GM23248 (cell line): ENCODE measurements at regions not wholly inside any gene's neighbourhood (a gene's known extent, or its start where the extent isn't known, plus 50 kb on each side); places are given as distances from the start of the nearest gene placed in this dataset.

Experiments used
- DNase-seq: peaks from one replicate; pipeline ENCODE4 v3.0.0-alpha.2; 2015
- H2AFZ ChIP-seq: fragments of 200-600 bp; sonication (generic); 2 replicates; pipeline ENCODE4 v1.6.1; 2016; ENCODE audit warnings: antibody characterized with exemption
- H3F3A ChIP-seq: fragments of 200-600 bp; sonication (generic); 2 replicates; pipeline ENCODE4 v1.6.1; 2016; ENCODE audit warnings: mild to moderate bottlenecking, antibody characterized with exemption, mixed run types; ENCODE audit not compliant: insufficient read depth
- H3K27ac ChIP-seq: fragments of 200-600 bp; sonication (generic); 2 replicates; pipeline ENCODE4 v1.5.1; 2016; ENCODE audit warnings: mild to moderate bottlenecking
- H3K27me3 ChIP-seq: fragments of 200-600 bp; sonication (generic); replicated peaks from 2 replicates; pipeline ENCODE4 v1.6.1; 2016; ENCODE audit warnings: mild to moderate bottlenecking; ENCODE audit not compliant: insufficient read depth
- H3K36me3 ChIP-seq: fragments of 200-600 bp; sonication (generic); 2 replicates; pipeline ENCODE4 v1.6.1; 2016; ENCODE audit warnings: low read depth, mild to moderate bottlenecking
- H3K4me1 ChIP-seq: fragments of 200-600 bp; sonication (generic); 2 replicates; pipeline ENCODE4 v1.6.1; 2016; ENCODE audit warnings: mild to moderate bottlenecking; ENCODE audit not compliant: insufficient read depth
- H3K4me2 ChIP-seq: fragments of 200-600 bp; sonication (generic); one replicate; pipeline ENCODE4 v1.6.1; 2016; ENCODE audit warnings: mild to moderate bottlenecking; ENCODE audit not compliant: unreplicated experiment
- H3K4me3 ChIP-seq: fragments of 200-600 bp; sonication (generic); 2 replicates; pipeline ENCODE4 v1.5.1; 2016; ENCODE audit warnings: mild to moderate bottlenecking
- H3K79me2 ChIP-seq: fragments of 200-600 bp; sonication (generic); 2 replicates; pipeline ENCODE4 v1.6.1; 2016; ENCODE audit warnings: mild to moderate bottlenecking; ENCODE audit not compliant: insufficient read depth
- H3K9ac ChIP-seq: fragments of 200-600 bp; sonication (generic); 2 replicates; pipeline ENCODE4 v1.6.1; 2016; ENCODE audit warnings: mild to moderate bottlenecking
- H3K9me2 ChIP-seq: fragments of 200-600 bp; sonication (generic); 2 replicates; pipeline ENCODE4 v1.6.1; 2016; ENCODE audit warnings: mixed run types, mild to moderate bottlenecking, moderate library complexity; ENCODE audit not compliant: insufficient read depth
- H3K9me3 ChIP-seq: fragments of 200-600 bp; sonication (generic); one replicate; pipeline ENCODE4 v1.6.1; 2017; ENCODE audit warnings: low read depth
- H4K20me1 ChIP-seq: fragments of 200-600 bp; sonication (generic); 2 replicates; pipeline ENCODE4 v1.6.0; 2016; ENCODE audit not compliant: insufficient read depth
- EZH2 ChIP-seq: fragments of 200-600 bp; sonication (generic); IDR thresholded peaks from 2 replicates; pipeline ENCODE4 v1.6.1; 2018; ENCODE audit warnings: antibody characterized with exemption, mild to moderate bottlenecking; ENCODE audit not compliant: insufficient read depth, poor library complexity, severe bottlenecking
- EZH2phosphoT487 ChIP-seq: fragments of 200-600 bp; sonication (generic); IDR thresholded peaks from 2 replicates; pipeline ENCODE4 v1.6.1; 2018; ENCODE audit warnings: antibody characterized with exemption, moderate library complexity, mild to moderate bottlenecking, low read depth; ENCODE audit not compliant: insufficient read depth
- WGBS, 2 experiments: methylation state at CpG; one replicate each; pipeline ENCODE4 v1.1.6; 2015 to 2017; ENCODE audit warnings: low lambda C conversion rate in 2 of 2, low coverage in 1 of 2; ENCODE audit errors: missing lambda C conversion rate in 2 of 2; 5-methylcytosine and 5-hydroxymethylcytosine counted together
- in situ Hi-C: fragments of 300-500 bp; cut with MboI; formaldehyde crosslinking; loops from 2 replicates; pipeline ENCODE4 v1.15.0; 2020

GRCh38 chr2:186189816-186190215 lies 296.2 kb upstream of the ZC3H15 start:
- Histone ChIP-seq H3K27ac (no peak overlapping the region), H3F3A (no peaks in the 10 kb centered on the region), H3K4me1 (no peaks in the 10 kb centered on the region), H3K36me3 (no peaks in the 10 kb centered on the region), H3K4me3 (no peak overlapping the region), H3K9ac (no peak overlapping the region), H3K9me3 (no peaks in the 10 kb centered on the region), H3K9me2 (no peaks in the 10 kb centered on the region), H3K4me2 (no peak overlapping the region), H3K79me2 (no peaks in the 10 kb centered on the region), H3K27me3 (no peaks in the 10 kb centered on the region), H4K20me1 (no peaks in the 10 kb centered on the region), H2AFZ (no peak overlapping the region)
- DNase-seq = no peak
- TF ChIP-seq EZH2phosphoT487 (no peak), EZH2 (no peak)
- in situ Hi-C loops = no loop called here

GRCh38 chr2:186195696-186196095 lies 290.4 kb upstream of the ZC3H15 start:
- Histone ChIP-seq H3K4me3 (no peak overlapping the region), H3K36me3 (no peaks in the 10 kb centered on the region), H3K9ac (no peak overlapping the region), H4K20me1 (no peaks in the 10 kb centered on the region), H3K27ac (no peak overlapping the region), H3K4me1 (no peaks in the 10 kb centered on the region), H3K9me3 (no peaks in the 10 kb centered on the region), H2AFZ (no peak overlapping the region), H3K9me2 (no peaks in the 10 kb centered on the region), H3K79me2 (no peaks in the 10 kb centered on the region), H3F3A (no peaks in the 10 kb centered on the region), H3K27me3 (no peaks in the 10 kb centered on the region), H3K4me2 (no peak overlapping the region)
- in situ Hi-C loops = no loop called here
- no peak for TF ChIP-seq EZH2phosphoT487
- no peak for TF ChIP-seq EZH2
- DNase-seq = no peak
- WGBS, 2 experiments = 72 to 77% methylated on average over 3 of the region's 3 CpGs

GRCh38 chr2:186197955-186198354 lies 288.1 kb upstream of the ZC3H15 start:
- in situ Hi-C loops = no loop called here
- Histone ChIP-seq H3K9me3 (no peaks in the 10 kb centered on the region), H3K27ac (no peak overlapping the region), H3K9me2 (no peaks in the 10 kb centered on the region), H3K4me2 (no peak overlapping the region), H3K9ac (no peak overlapping the region), H3F3A (no peaks in the 10 kb centered on the region), H3K27me3 (no peaks in the 10 kb centered on the region), H3K4me3 (no peak overlapping the region), H3K79me2 (no peaks in the 10 kb centered on the region), H4K20me1 (no peaks in the 10 kb centered on the region), H2AFZ (no peak overlapping the region), H3K4me1 (no peaks in the 10 kb centered on the region), H3K36me3 (no peaks in the 10 kb centered on the region)
- no peak for DNase-seq
- no peak for TF ChIP-seq EZH2phosphoT487
- TF ChIP-seq EZH2 = no peak
- WGBS, 2 experiments = 83 to 94% methylated on average over 1 of the region's 1 CpG

GRCh38 chr2:186199029-186199428 lies 287.0 kb upstream of the ZC3H15 start:
- H2AFZ ChIP-seq = no peak overlapping the region
- TF ChIP-seq EZH2 (no peak), EZH2phosphoT487 (no peak)
- H3K4me2 ChIP-seq = no peak overlapping the region
- no peak for DNase-seq
- H3K36me3 ChIP-seq = no peaks in the 10 kb centered on the region
- H4K20me1 ChIP-seq = no peaks in the 10 kb centered on the region
- no peak overlapping the region for H3K9ac ChIP-seq
- no peaks in the 10 kb centered on the region for H3K27me3 ChIP-seq
- no peak overlapping the region for H3K27ac ChIP-seq
- H3K4me3 ChIP-seq = no peak overlapping the region
- H3F3A ChIP-seq = no peaks in the 10 kb centered on the region
- H3K9me3 ChIP-seq = no peaks in the 10 kb centered on the region
- H3K9me2 ChIP-seq = no peaks in the 10 kb centered on the region
- H3K79me2 ChIP-seq = no peaks in the 10 kb centered on the region
- in situ Hi-C loops = no loop called here
- 43 to 56% methylated on average over 1 of the region's 1 CpG for WGBS, 2 experiments
- no peaks in the 10 kb centered on the region for H3K4me1 ChIP-seq

GRCh38 chr2:186201371-186201770 lies 284.7 kb upstream of the ZC3H15 start:
- H2AFZ ChIP-seq = no peak overlapping the region
- H3K9me2 ChIP-seq = no peaks in the 10 kb centered on the region
- H3K27ac ChIP-seq = no peak overlapping the region
- H3K9me3 ChIP-seq = no peaks in the 10 kb centered on the region
- no peak overlapping the region for H3K4me2 ChIP-seq
- no peaks in the 10 kb centered on the region for H3K27me3 ChIP-seq
- H4K20me1 ChIP-seq = no peaks in the 10 kb centered on the region
- H3F3A ChIP-seq = no peaks in the 10 kb centered on the region
- H3K9ac ChIP-seq = no peak overlapping the region
- H3K4me3 ChIP-seq = no peak overlapping the region
- H3K79me2 ChIP-seq = no peaks in the 10 kb centered on the region
- no peaks in the 10 kb centered on the region for H3K4me1 ChIP-seq
- DNase-seq = no peak
- TF ChIP-seq EZH2 (no peak), EZH2phosphoT487 (no peak)
- no peaks in the 10 kb centered on the region for H3K36me3 ChIP-seq
- in situ Hi-C loops = no loop called here
